Neural crest cell (in vitro differentiated cells): ENCODE measurements at regions not wholly inside any gene's neighbourhood (a gene's known extent, or its start where the extent isn't known, plus 50 kb on each side); places are given as distances from the start of the nearest gene placed in this dataset.

ENCODE experiments used
- DNase-seq: peaks from one replicate; pipeline ENCODE4 v3.0.0; 2021; ENCODE audit warnings: low read depth, mixed read lengths, low spot score
- H3K27ac Mint-ChIP-seq: one replicate; pipeline ENCODE4 v1.8.0; 2021; ENCODE audit warnings: mild to moderate bottlenecking, mixed read lengths; ENCODE audit not compliant: unreplicated experiment
- H3K27me3 Mint-ChIP-seq: 2 replicates; pipeline ENCODE4 v1.8.0; 2021; ENCODE audit warnings: low read depth, mild to moderate bottlenecking, mixed read lengths
- H3K36me3 Mint-ChIP-seq: 2 replicates; pipeline ENCODE4 v1.8.0; 2021; ENCODE audit warnings: low read depth, mild to moderate bottlenecking, mixed read lengths
- H3K4me1 Mint-ChIP-seq: 2 replicates; pipeline ENCODE4 v1.8.0; 2021; ENCODE audit warnings: mixed read lengths
- H3K4me3 Mint-ChIP-seq: one replicate; pipeline ENCODE4 v1.8.0; 2021; ENCODE audit warnings: mild to moderate bottlenecking, mixed read lengths
- H3K9me3 Mint-ChIP-seq: 2 replicates; pipeline ENCODE4 v1.8.0; 2021; ENCODE audit warnings: mixed read lengths
- TF ChIP-seq, protein P1 (sequence below): fragments of 200-600 bp; sonication (generic); conservative IDR thresholded peaks from 2 replicates; pipeline ENCODE4 v1.5.0; 2021; ENCODE audit warnings: antibody characterized with exemption, mild to moderate bottlenecking

GRCh38 chr15:77768107-77768506, 135.4 kb upstream of the LINGO1 start:
- H3K4me1 Mint-ChIP-seq = no peaks in the 10 kb centered on the region
- H3K27ac Mint-ChIP-seq = no peak overlapping the region
- peaks cover 23% of the 10 kb centered on the region for H3K27me3 Mint-ChIP-seq
- no peaks in the 10 kb centered on the region for H3K36me3 Mint-ChIP-seq
- no peak for DNase-seq
- TF ChIP-seq, protein P1, sequence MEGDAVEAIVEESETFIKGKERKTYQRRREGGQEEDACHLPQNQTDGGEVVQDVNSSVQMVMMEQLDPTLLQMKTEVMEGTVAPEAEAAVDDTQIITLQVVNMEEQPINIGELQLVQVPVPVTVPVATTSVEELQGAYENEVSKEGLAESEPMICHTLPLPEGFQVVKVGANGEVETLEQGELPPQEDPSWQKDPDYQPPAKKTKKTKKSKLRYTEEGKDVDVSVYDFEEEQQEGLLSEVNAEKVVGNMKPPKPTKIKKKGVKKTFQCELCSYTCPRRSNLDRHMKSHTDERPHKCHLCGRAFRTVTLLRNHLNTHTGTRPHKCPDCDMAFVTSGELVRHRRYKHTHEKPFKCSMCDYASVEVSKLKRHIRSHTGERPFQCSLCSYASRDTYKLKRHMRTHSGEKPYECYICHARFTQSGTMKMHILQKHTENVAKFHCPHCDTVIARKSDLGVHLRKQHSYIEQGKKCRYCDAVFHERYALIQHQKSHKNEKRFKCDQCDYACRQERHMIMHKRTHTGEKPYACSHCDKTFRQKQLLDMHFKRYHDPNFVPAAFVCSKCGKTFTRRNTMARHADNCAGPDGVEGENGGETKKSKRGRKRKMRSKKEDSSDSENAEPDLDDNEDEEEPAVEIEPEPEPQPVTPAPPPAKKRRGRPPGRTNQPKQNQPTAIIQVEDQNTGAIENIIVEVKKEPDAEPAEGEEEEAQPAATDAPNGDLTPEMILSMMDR = no peak
- no peak overlapping the region for H3K4me3 Mint-ChIP-seq
- H3K9me3 Mint-ChIP-seq = no peaks in the 10 kb centered on the region

GRCh38 chr15:77764095-77764494, 131.4 kb upstream of the LINGO1 start:
- TF ChIP-seq, protein P1 = no peak
- H3K27me3 Mint-ChIP-seq = peaks cover 23% of the 10 kb centered on the region
- H3K4me1 Mint-ChIP-seq = no peaks in the 10 kb centered on the region
- no peak overlapping the region for H3K4me3 Mint-ChIP-seq
- no peak overlapping the region for H3K27ac Mint-ChIP-seq
- H3K36me3 Mint-ChIP-seq = no peaks in the 10 kb centered on the region
- H3K9me3 Mint-ChIP-seq = no peaks in the 10 kb centered on the region
- no peak for DNase-seq

- H3K27ac Mint-ChIP-seq = no peak overlapping the region
- H3K9me3 Mint-ChIP-seq = no peaks in the 10 kb centered on the region
- TF ChIP-seq, protein P1 = no peak
- no peak overlapping the region for H3K4me3 Mint-ChIP-seq
- no peaks in the 10 kb centered on the region for H3K36me3 Mint-ChIP-seq
- no peak for DNase-seq
- no peaks in the 10 kb centered on the region for H3K4me1 Mint-ChIP-seq
- H3K27me3 Mint-ChIP-seq = peaks cover 23% of the 10 kb centered on the region
Observed at GRCh38 chr15:77762747-77763355, 130.1 kb upstream of the LINGO1 start.

DNA sequence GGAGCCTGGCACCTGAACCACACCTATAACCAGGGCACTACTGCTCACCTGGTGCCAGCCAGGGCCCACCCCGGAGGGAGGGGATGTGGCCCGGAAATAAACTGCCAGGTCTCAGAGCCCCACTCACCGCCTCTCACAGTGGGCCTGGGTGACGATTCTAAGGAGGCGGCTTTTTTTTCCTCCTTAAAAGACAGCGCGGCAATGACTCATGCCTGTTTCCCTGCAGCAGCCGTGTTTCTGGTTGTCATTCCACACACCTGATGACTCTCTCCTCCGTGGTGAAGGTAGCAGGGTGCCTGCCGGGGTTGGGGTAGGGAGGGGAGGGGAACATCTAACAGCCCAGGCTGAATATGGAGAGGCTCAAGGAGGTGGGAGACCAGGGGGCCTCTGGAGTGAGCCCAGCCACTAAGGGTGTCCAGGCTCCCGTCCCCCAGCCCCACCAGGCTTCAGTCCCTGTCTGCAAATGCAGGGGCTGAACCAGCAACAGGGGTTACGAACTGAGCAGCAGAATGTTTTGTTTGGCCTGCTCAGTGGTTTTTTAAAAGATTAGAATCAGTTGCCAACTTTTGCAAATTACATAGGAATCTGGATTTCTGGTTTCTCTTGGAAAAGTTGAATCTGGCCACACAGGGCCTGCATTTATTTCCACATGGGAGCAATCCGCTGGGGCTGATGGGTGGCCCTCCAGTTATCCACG, 127.3 kb upstream of the LINGO1 start:
- no peak overlapping the region for H3K4me3 Mint-ChIP-seq
- no peaks in the 10 kb centered on the region for H3K9me3 Mint-ChIP-seq
- no peak for DNase-seq
- no peaks in the 10 kb centered on the region for H3K36me3 Mint-ChIP-seq
- H3K27ac Mint-ChIP-seq = no peak overlapping the region
- no peaks in the 10 kb centered on the region for H3K4me1 Mint-ChIP-seq
- TF ChIP-seq, protein P1 = no peak
- H3K27me3 Mint-ChIP-seq = peaks cover 3% of the 10 kb centered on the region

- H3K9me3 Mint-ChIP-seq = no peaks in the 10 kb centered on the region
- H3K4me3 Mint-ChIP-seq = no peak overlapping the region
- no peaks in the 10 kb centered on the region for H3K4me1 Mint-ChIP-seq
- no peaks in the 10 kb centered on the region for H3K36me3 Mint-ChIP-seq
- no peak for DNase-seq
- peaks cover 4% of the 10 kb centered on the region for H3K27me3 Mint-ChIP-seq
- TF ChIP-seq, protein P1 = no peak
- no peak overlapping the region for H3K27ac Mint-ChIP-seq
Observed at GRCh38 chr15:77753939-77754338, 121.2 kb upstream of the LINGO1 start.
